ENCODE measurements at regions not wholly inside any gene's neighbourhood (a gene's known extent, or its start where the extent isn't known, plus 50 kb on each side); places are given as distances from the start of the nearest gene placed in this dataset.
"Not testable (repeated sequence)": the region's sequence is repeated elsewhere in the genome, so short reads cannot be mapped to it uniquely, and the experiment has no call there.

- H3K9me3 ChIP-seq (replicated peaks in 1 of 3); H3K27ac ChIP-seq; H3K4me3 ChIP-seq; intact Hi-C loops (cut with DNase I); H3K27me3 ChIP-seq; DNase-seq; H3K36me3 ChIP-seq (replicated peaks in 1 of 2); H3K4me1 ChIP-seq (replicated peaks in 1 of 2): not testable (repeated sequence)
- WGBS, 4 donors, result 96 to 97% methylated on average over 27 to 31 of the region's 34 CpGs; no CpG with 5 or more reads in 2 of the 4 donors
Measured at GRCh38 chrX:133483771-133484170, 68.5 kb upstream of the GPC4 start.

DNA sequence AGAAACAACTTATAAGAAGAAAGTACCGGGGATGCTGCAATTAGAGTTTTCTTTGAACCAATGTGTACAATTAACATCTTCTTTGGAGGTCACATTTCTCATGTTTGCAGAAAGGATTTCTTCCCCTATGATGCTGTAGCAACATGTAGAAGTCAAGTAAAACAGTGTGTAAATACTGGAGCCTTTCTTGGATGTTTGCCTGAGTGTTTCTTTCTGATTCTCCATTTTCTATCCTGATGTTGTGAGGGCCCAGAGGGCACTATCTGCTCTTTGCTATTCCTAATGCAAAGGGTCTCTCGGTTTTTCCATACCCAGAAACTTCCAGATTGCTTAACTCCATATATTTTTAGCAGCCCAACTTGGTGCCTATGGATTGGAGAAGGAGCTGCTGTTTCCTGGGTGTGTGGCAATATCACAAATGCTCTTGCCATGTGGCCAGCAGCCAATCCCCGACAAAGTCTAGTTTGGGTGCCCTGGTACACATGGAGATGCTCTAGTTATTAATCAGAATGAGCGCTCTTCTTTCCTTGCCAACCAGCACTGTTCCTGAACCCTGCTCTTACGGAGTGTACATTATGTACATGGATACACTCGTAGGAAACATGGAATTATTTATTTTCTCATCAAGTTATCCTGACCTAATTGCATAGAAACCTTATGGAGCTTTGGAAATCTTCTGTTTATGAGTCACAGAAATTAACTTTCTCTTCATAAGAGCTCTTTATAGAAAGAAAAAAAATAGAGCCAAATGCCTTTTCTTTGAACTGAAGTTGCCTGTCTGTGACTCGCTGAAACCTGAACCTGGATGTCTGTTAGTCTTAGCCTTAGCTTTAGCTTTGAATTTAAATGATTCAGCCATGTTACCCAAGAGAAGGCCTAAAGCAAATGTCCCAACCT is 67.0 kb upstream of the GPC4 start:
- no peaks in the 10 kb centered on the region for H3K36me3 ChIP-seq (replicated peaks in 1 of 2)
- H3K9me3 ChIP-seq (replicated peaks in 1 of 3), result no peaks in the 10 kb centered on the region
- 69 to 75% (median 73%) methylated on average over 6 to 7 of the region's 7 CpGs for WGBS, 4 donors
- intact Hi-C loops (cut with DNase I), result no loop called here
- H3K4me1 ChIP-seq (replicated peaks in 1 of 2), result no peaks in the 10 kb centered on the region
- H3K4me3 ChIP-seq, result no peak overlapping the region
- H3K27me3 ChIP-seq, result no peaks in the 10 kb centered on the region
- H3K27ac ChIP-seq, result no peak overlapping the region
- DNase-seq, result peak in 1 of 7 donors; percentile 8
- TF ChIP-seq, protein P1, sequence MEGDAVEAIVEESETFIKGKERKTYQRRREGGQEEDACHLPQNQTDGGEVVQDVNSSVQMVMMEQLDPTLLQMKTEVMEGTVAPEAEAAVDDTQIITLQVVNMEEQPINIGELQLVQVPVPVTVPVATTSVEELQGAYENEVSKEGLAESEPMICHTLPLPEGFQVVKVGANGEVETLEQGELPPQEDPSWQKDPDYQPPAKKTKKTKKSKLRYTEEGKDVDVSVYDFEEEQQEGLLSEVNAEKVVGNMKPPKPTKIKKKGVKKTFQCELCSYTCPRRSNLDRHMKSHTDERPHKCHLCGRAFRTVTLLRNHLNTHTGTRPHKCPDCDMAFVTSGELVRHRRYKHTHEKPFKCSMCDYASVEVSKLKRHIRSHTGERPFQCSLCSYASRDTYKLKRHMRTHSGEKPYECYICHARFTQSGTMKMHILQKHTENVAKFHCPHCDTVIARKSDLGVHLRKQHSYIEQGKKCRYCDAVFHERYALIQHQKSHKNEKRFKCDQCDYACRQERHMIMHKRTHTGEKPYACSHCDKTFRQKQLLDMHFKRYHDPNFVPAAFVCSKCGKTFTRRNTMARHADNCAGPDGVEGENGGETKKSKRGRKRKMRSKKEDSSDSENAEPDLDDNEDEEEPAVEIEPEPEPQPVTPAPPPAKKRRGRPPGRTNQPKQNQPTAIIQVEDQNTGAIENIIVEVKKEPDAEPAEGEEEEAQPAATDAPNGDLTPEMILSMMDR (IDR thresholded peaks at IDR 0.05), result no peak
- no peak for TF ChIP-seq POLR2A (IDR thresholded peaks at IDR 0.05)

- Histone ChIP-seq H3K4me3 (no peak overlapping the region), H3K36me3 (replicated peaks in 1 of 2) (no peaks in the 10 kb centered on the region), H3K4me1 (replicated peaks in 1 of 2) (no peaks in the 10 kb centered on the region), H3K9me3 (replicated peaks in 1 of 3) (no peaks in the 10 kb centered on the region), H3K27ac (no peak overlapping the region), H3K27me3 (no peaks in the 10 kb centered on the region)
- intact Hi-C loops (cut with DNase I), result no loop called here
- TF ChIP-seq, protein P1 (IDR thresholded peaks at IDR 0.05), result no peak
- DNase-seq, result no peak
- WGBS, 4 donors, result 70 to 79% (median 77%) methylated on average over 4 of the region's 4 CpGs
Measured at GRCh38 chrX:133477986-133478385, 62.7 kb upstream of the GPC4 start.

GRCh38 chrX:133475953-133476352 is 60.7 kb upstream of the GPC4 start:
- DNase-seq, result no peak
- 71 to 91% (median 74%) methylated on average over 1 of the region's 1 CpG; no CpG with 5 or more reads in 1 of the 4 donors for WGBS, 4 donors
- no peaks in the 10 kb centered on the region for H3K9me3 ChIP-seq (replicated peaks in 1 of 3)
- no peak overlapping the region for H3K4me3 ChIP-seq
- no peaks in the 10 kb centered on the region for H3K36me3 ChIP-seq (replicated peaks in 1 of 2)
- intact Hi-C loops (cut with DNase I), result no loop called here
- no peaks in the 10 kb centered on the region for H3K4me1 ChIP-seq (replicated peaks in 1 of 2)
- H3K27me3 ChIP-seq, result peaks cover 12% of the 10 kb centered on the region
- no peak overlapping the region for H3K27ac ChIP-seq
- TF ChIP-seq, protein P1 (IDR thresholded peaks at IDR 0.05), result no peak
- no peak for TF ChIP-seq POLR2A (IDR thresholded peaks at IDR 0.05)

GRCh38 chrX:133475521-133475920 is 60.2 kb upstream of the GPC4 start:
- H3K27me3 ChIP-seq, result peaks cover 12% of the 10 kb centered on the region
- no peaks in the 10 kb centered on the region for H3K36me3 ChIP-seq (replicated peaks in 1 of 2)
- TF ChIP-seq, protein P1 (IDR thresholded peaks at IDR 0.05), result no peak
- no peak for TF ChIP-seq POLR2A (IDR thresholded peaks at IDR 0.05)
- H3K9me3 ChIP-seq (replicated peaks in 1 of 3), result no peaks in the 10 kb centered on the region
- no peak overlapping the region for H3K27ac ChIP-seq
- WGBS, 4 donors, result 79 to 100% (median 100%) methylated on average over 1 of the region's 1 CpG; no CpG with 5 or more reads in 1 of the 4 donors
- DNase-seq, result no peak
- no peak overlapping the region for H3K4me3 ChIP-seq
- H3K4me1 ChIP-seq (replicated peaks in 1 of 2), result no peaks in the 10 kb centered on the region
- intact Hi-C loops (cut with DNase I), result no loop called here

Data from adrenal gland (tissue), 9 donors.